Neural progenitor cell (in vitro differentiated cells): ENCODE measurements at regions not wholly inside any gene's neighbourhood (a gene's known extent, or its start where the extent isn't known, plus 50 kb on each side); places are given as distances from the start of the nearest gene placed in this dataset.

Source experiments
- DNase-seq: peaks from one replicate; pipeline ENCODE4 v3.0.0-alpha.2; 2016; ENCODE audit warnings: low spot score
- H2AFZ ChIP-seq: fragments of 200-600 bp; sonication (generic); replicated peaks from 2 replicates; pipeline ENCODE4 v1.6.1; 2016; ENCODE audit warnings: antibody characterized with exemption
- H3F3A ChIP-seq: fragments of 200-600 bp; sonication (generic); 2 replicates; pipeline ENCODE4 v1.6.1; 2016; ENCODE audit warnings: antibody characterized with exemption, low read depth
- H3K27ac ChIP-seq: fragments of 200-600 bp; sonication (generic); 2 replicates; pipeline ENCODE4 v1.5.1; 2016; ENCODE audit warnings: mild to moderate bottlenecking
- H3K27me3 ChIP-seq: fragments of 200-600 bp; sonication (generic); 2 replicates; pipeline ENCODE4 v1.6.1; 2016; ENCODE audit warnings: mild to moderate bottlenecking, moderate library complexity
- H3K36me3 ChIP-seq: fragments of 200-600 bp; sonication (generic); 2 replicates; pipeline ENCODE4 v1.5.1; 2016
- H3K4me1 ChIP-seq: fragments of 200-600 bp; sonication (generic); 2 replicates; pipeline ENCODE4 v1.6.1; 2016; ENCODE audit warnings: mixed run types
- H3K4me2 ChIP-seq: fragments of 200-600 bp; sonication (generic); 2 replicates; pipeline ENCODE4 v1.6.1; 2016
- H3K4me3 ChIP-seq: fragments of 200-600 bp; sonication (generic); 2 replicates; pipeline ENCODE4 v1.5.1; 2016
- H3K79me2 ChIP-seq: fragments of 200-600 bp; sonication (generic); 2 replicates; pipeline ENCODE4 v1.6.1; 2016; ENCODE audit warnings: low read depth
- H3K9ac ChIP-seq: fragments of 200-600 bp; sonication (generic); 2 replicates; pipeline ENCODE4 v1.6.1; 2016
- H3K9me3 ChIP-seq: fragments of 200-600 bp; sonication (generic); 2 replicates; pipeline ENCODE4 v1.5.1; 2016; ENCODE audit warnings: low read depth
- H4K20me1 ChIP-seq: fragments of 200-600 bp; sonication (generic); 2 replicates; pipeline ENCODE4 v1.6.1; 2016; ENCODE audit warnings: low read depth
- H3K27ac Mint-ChIP-seq: 3 replicates; pipeline ENCODE4 v1.8.0; 2021; ENCODE audit warnings: mixed read lengths
- H3K27me3 Mint-ChIP-seq: 2 replicates; pipeline ENCODE4 v1.8.0; 2022; ENCODE audit warnings: low read depth, mild to moderate bottlenecking, inconsistent platforms, moderate library complexity, mixed read lengths; ENCODE audit not compliant: insufficient read depth
- H3K36me3 Mint-ChIP-seq: 3 replicates; pipeline ENCODE4 v1.8.0; 2021; ENCODE audit warnings: mixed read lengths
- H3K4me1 Mint-ChIP-seq: 3 replicates; pipeline ENCODE4 v1.8.0; 2021; ENCODE audit warnings: mixed read lengths
- H3K4me3 Mint-ChIP-seq: 3 replicates; pipeline ENCODE4 v1.8.0; 2021; ENCODE audit warnings: mild to moderate bottlenecking, moderate library complexity, mixed read lengths
- H3K9me3 Mint-ChIP-seq: 3 replicates; pipeline ENCODE4 v1.8.0; 2020; ENCODE audit warnings: mixed read lengths
- EZH2 ChIP-seq: fragments of 200-600 bp; sonication (generic); IDR thresholded peaks from 2 replicates; pipeline ENCODE4 v1.6.1; 2017; ENCODE audit warnings: antibody characterized with exemption, mild to moderate bottlenecking, moderate library complexity
- EZH2phosphoT487 ChIP-seq: fragments of 200-600 bp; sonication (generic); IDR thresholded peaks from 2 replicates; pipeline ENCODE4 v1.6.1; 2017; ENCODE audit warnings: antibody characterized with exemption
- TF ChIP-seq, protein P1 (sequence below): fragments of 200-600 bp; sonication (generic); IDR thresholded peaks from 2 replicates; pipeline ENCODE4 v1.5.1; 2017; ENCODE audit warnings: antibody characterized with exemption, mild to moderate bottlenecking

DNA sequence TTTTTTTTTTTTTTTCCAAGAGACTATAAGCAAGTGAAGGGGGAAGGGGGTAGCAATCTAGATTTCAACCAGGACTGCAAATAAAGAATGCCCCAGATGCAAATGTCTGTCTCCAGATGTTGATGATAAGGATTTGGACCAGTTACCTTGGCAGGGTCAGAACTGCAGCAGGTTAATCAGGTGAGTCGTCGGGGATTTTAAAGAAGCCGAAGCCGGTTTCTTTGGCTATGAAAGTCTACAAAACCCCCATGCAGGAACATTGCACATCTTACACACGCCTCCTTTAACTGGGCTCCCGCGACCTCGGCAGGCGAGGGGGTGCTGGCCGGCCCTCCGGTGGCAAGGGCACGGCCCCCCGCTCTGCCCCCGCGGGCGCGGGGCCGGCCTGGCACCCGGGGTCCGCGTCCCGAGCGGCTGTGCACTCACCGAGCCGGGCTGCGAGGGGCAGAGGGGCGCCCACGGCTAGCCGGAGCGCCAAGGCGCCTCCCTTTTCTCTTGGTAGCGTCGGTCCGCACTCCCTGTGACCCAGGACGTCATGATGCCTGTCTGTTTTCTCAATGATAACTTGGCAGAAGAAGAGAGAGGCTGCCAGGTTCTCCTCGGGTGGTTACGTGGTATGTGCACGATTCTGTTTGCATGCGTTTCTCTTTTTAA lies 366.3 kb upstream of the ESRRG start:
- Histone ChIP-seq H3K4me3 (peak overlapping the region; percentile 73), H3K36me3 (no peaks in the 10 kb centered on the region), H3K9ac (no peak overlapping the region), H3K4me1 (no peaks in the 10 kb centered on the region), H3K27me3 (peaks cover 64% of the 10 kb centered on the region), H4K20me1 (no peaks in the 10 kb centered on the region), H3K4me2 (peak overlapping the region; percentile 86), H3K9me3 (no peaks in the 10 kb centered on the region), H2AFZ (peak overlapping the region; percentile 89), H3K27ac (no peak overlapping the region), H3F3A (no peaks in the 10 kb centered on the region), H3K79me2 (no peaks in the 10 kb centered on the region)
- Mint-ChIP-seq H3K36me3 (no peaks in the 10 kb centered on the region), H3K27me3 (peaks cover 6% of the 10 kb centered on the region), H3K27ac (no peak overlapping the region), H3K4me1 (peaks cover 39% of the 10 kb centered on the region), H3K9me3 (no peaks in the 10 kb centered on the region), H3K4me3 (peak overlapping the region; percentile 90)
- peak; percentile 63 for DNase-seq
- TF ChIP-seq, protein P1, sequence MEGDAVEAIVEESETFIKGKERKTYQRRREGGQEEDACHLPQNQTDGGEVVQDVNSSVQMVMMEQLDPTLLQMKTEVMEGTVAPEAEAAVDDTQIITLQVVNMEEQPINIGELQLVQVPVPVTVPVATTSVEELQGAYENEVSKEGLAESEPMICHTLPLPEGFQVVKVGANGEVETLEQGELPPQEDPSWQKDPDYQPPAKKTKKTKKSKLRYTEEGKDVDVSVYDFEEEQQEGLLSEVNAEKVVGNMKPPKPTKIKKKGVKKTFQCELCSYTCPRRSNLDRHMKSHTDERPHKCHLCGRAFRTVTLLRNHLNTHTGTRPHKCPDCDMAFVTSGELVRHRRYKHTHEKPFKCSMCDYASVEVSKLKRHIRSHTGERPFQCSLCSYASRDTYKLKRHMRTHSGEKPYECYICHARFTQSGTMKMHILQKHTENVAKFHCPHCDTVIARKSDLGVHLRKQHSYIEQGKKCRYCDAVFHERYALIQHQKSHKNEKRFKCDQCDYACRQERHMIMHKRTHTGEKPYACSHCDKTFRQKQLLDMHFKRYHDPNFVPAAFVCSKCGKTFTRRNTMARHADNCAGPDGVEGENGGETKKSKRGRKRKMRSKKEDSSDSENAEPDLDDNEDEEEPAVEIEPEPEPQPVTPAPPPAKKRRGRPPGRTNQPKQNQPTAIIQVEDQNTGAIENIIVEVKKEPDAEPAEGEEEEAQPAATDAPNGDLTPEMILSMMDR, result no peak
- TF ChIP-seq EZH2 (no peak), EZH2phosphoT487 (no peak)

DNA sequence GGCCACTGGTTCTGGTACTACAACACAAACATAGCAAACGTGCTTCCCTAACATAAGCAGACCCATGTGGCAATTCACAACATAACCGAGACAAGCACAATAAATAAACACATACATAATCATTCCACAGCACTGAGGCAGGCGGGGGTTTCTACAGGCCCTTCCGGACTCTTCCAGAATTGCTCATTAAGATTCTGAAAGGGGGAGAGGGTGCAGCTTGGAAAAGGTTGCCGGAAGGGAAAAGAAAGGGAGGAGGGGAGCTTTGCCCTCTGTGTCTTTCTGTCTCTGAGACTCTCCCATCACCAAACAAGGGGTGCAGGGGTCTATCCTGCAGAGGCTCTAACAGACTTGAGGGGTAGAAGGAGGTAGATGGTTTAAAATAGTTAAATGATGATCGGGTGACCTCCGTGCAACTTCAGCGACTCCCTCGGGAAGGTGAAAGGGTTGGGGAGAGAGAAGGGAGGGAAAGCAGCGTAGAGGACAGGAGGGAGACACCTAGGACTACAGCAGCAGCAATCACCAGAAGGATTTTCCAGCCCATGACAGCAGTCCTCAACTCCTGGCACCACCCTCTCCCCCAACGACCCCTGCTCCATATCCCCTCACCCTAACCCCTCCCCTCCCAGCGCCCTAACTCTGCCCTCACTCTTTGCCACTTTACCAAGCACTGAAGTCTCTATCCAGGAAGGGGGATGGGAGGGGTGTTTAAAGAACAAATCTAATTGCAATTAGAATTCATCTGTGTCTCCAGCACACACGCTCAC lies 365.5 kb upstream of the ESRRG start:
- Mint-ChIP-seq H3K4me3 (peak overlapping the region; percentile 90), H3K27ac (peak overlapping the region; percentile 89), H3K4me1 (peaks cover 39% of the 10 kb centered on the region), H3K9me3 (no peaks in the 10 kb centered on the region), H3K27me3 (peaks cover 6% of the 10 kb centered on the region), H3K36me3 (no peaks in the 10 kb centered on the region)
- Histone ChIP-seq H4K20me1 (no peaks in the 10 kb centered on the region), H3K4me1 (no peaks in the 10 kb centered on the region), H3F3A (no peaks in the 10 kb centered on the region), H3K27ac (no peak overlapping the region), H3K9me3 (no peaks in the 10 kb centered on the region), H3K79me2 (no peaks in the 10 kb centered on the region), H3K27me3 (peaks cover 64% of the 10 kb centered on the region), H2AFZ (peak overlapping the region; percentile 89), H3K36me3 (no peaks in the 10 kb centered on the region), H3K9ac (no peak overlapping the region), H3K4me3 (peak overlapping the region; percentile 73), H3K4me2 (peak overlapping the region; percentile 86)
- peak; percentile 22 for DNase-seq
- no peak for TF ChIP-seq EZH2
- TF ChIP-seq, protein P1, result no peak

- H2AFZ ChIP-seq, result no peak overlapping the region
- H3K4me1 Mint-ChIP-seq, result peaks cover 39% of the 10 kb centered on the region
- no peaks in the 10 kb centered on the region for H3K4me1 ChIP-seq
- H3K36me3 Mint-ChIP-seq, result no peaks in the 10 kb centered on the region
- no peaks in the 10 kb centered on the region for H3K9me3 ChIP-seq
- peaks cover 64% of the 10 kb centered on the region for H3K27me3 ChIP-seq
- no peaks in the 10 kb centered on the region for H3K36me3 ChIP-seq
- H3K9me3 Mint-ChIP-seq, result no peaks in the 10 kb centered on the region
- H3K4me3 Mint-ChIP-seq, result peak overlapping the region; percentile 90
- no peak for DNase-seq
- H3K27me3 Mint-ChIP-seq, result peaks cover 6% of the 10 kb centered on the region
- H3K27ac Mint-ChIP-seq, result no peak overlapping the region
- H3K9ac ChIP-seq, result no peak overlapping the region
- no peaks in the 10 kb centered on the region for H4K20me1 ChIP-seq
- TF ChIP-seq EZH2, result no peak
- TF ChIP-seq, protein P1, result no peak
- no peak for TF ChIP-seq EZH2phosphoT487
- no peak overlapping the region for H3K4me3 ChIP-seq
- H3K79me2 ChIP-seq, result no peaks in the 10 kb centered on the region
- no peak overlapping the region for H3K27ac ChIP-seq
- no peaks in the 10 kb centered on the region for H3F3A ChIP-seq
- peak overlapping the region; percentile 86 for H3K4me2 ChIP-seq
Observed at GRCh38 chr1:217088011-217088410, 364.8 kb upstream of the ESRRG start.
